ENCODE measurements at regions not wholly inside any gene's neighbourhood (a gene's known extent, or its start where the extent isn't known, plus 50 kb on each side); places are given as distances from the start of the nearest gene placed in this dataset.
A peak's percentile ranks its signal among the peaks of the same experiment; 100 is the strongest.

- no peak overlapping the region for H3K27ac Mint-ChIP-seq
- no peaks in the 10 kb centered on the region for H3K4me1 Mint-ChIP-seq (ENCODE audit: low read depth)
- no peak for ATAC-seq (replicated peaks in 1 of 2)
- no peak overlapping the region for H3K4me3 Mint-ChIP-seq
- H3K9me3 Mint-ChIP-seq = peaks cover 0 to 4% of the 10 kb centered on the region in 2 donors
- DNase-seq = no peak
- H3K36me3 Mint-ChIP-seq (ENCODE audit: insufficient read depth in 2 of 2) = no peaks in the 10 kb centered on the region
- no peaks in the 10 kb centered on the region for H3K27me3 Mint-ChIP-seq (ENCODE audit: low read depth)
Measured at GRCh38 chr2:241946306-241947003, 76.9 kb downstream of the RTP5 start.

GRCh38 chr2:241947004-241947350 is 77.4 kb downstream of the RTP5 start:
- Mint-ChIP-seq H3K9me3 (peaks cover 0 to 4% of the 10 kb centered on the region in 2 donors), H3K4me3 (no peak overlapping the region), H3K27me3 (ENCODE audit: low read depth) (no peaks in the 10 kb centered on the region), H3K27ac (no peak overlapping the region), H3K36me3 (ENCODE audit: insufficient read depth in 2 of 2) (no peaks in the 10 kb centered on the region), H3K4me1 (ENCODE audit: low read depth) (no peaks in the 10 kb centered on the region)
- ATAC-seq (replicated peaks in 1 of 2) = no peak
- no peak for DNase-seq

GRCh38 chr2:241947401-241947800 is 77.9 kb downstream of the RTP5 start:
- Mint-ChIP-seq H3K9me3 (peaks cover 0 to 4% of the 10 kb centered on the region in 2 donors), H3K4me3 (no peak overlapping the region), H3K36me3 (ENCODE audit: insufficient read depth in 2 of 2) (no peaks in the 10 kb centered on the region), H3K4me1 (ENCODE audit: low read depth) (no peaks in the 10 kb centered on the region), H3K27me3 (ENCODE audit: low read depth) (no peaks in the 10 kb centered on the region), H3K27ac (no peak overlapping the region)
- DNase-seq (no peak), ATAC-seq (replicated peaks in 1 of 2) (no peak)

GRCh38 chr2:241947876-241948275 is 78.3 kb downstream of the RTP5 start:
- no peak overlapping the region for H3K4me3 Mint-ChIP-seq
- H3K4me1 Mint-ChIP-seq (ENCODE audit: low read depth) = no peaks in the 10 kb centered on the region
- H3K27ac Mint-ChIP-seq = no peak overlapping the region
- H3K36me3 Mint-ChIP-seq (ENCODE audit: insufficient read depth in 2 of 2) = no peaks in the 10 kb centered on the region
- no peaks in the 10 kb centered on the region for H3K27me3 Mint-ChIP-seq (ENCODE audit: low read depth)
- DNase-seq = no peak
- ATAC-seq (replicated peaks in 1 of 2) = no peak
- peaks cover 0 to 4% of the 10 kb centered on the region in 2 donors for H3K9me3 Mint-ChIP-seq

GRCh38 chr2:241948299-241948897 is 78.9 kb downstream of the RTP5 start:
- H3K9me3 Mint-ChIP-seq = peaks cover 0 to 4% of the 10 kb centered on the region in 2 donors
- DNase-seq (no peak), ATAC-seq (replicated peaks in 1 of 2) (no peak)
- no peaks in the 10 kb centered on the region for H3K27me3 Mint-ChIP-seq (ENCODE audit: low read depth)
- no peak overlapping the region for H3K27ac Mint-ChIP-seq
- no peak overlapping the region for H3K4me3 Mint-ChIP-seq
- H3K36me3 Mint-ChIP-seq (ENCODE audit: insufficient read depth in 2 of 2) = no peaks in the 10 kb centered on the region
- H3K4me1 Mint-ChIP-seq (ENCODE audit: low read depth) = no peaks in the 10 kb centered on the region

- no peak for DNase-seq
- H3K27me3 Mint-ChIP-seq (ENCODE audit: low read depth) = no peaks in the 10 kb centered on the region
- no peak for ATAC-seq (replicated peaks in 1 of 2)
- no peak overlapping the region for H3K4me3 Mint-ChIP-seq
- no peaks in the 10 kb centered on the region for H3K36me3 Mint-ChIP-seq (ENCODE audit: insufficient read depth in 2 of 2)
- peaks cover 0 to 4% of the 10 kb centered on the region in 2 donors for H3K9me3 Mint-ChIP-seq
- H3K27ac Mint-ChIP-seq = no peak overlapping the region
- H3K4me1 Mint-ChIP-seq (ENCODE audit: low read depth) = no peaks in the 10 kb centered on the region
Measured at GRCh38 chr2:241948901-241949735, 79.6 kb downstream of the RTP5 start.

- Mint-ChIP-seq H3K4me1 (ENCODE audit: low read depth) (no peaks in the 10 kb centered on the region), H3K36me3 (ENCODE audit: insufficient read depth in 2 of 2) (no peaks in the 10 kb centered on the region), H3K4me3 (no peak overlapping the region), H3K9me3 (peaks cover 0 to 4% of the 10 kb centered on the region in 2 donors), H3K27me3 (ENCODE audit: low read depth) (no peaks in the 10 kb centered on the region), H3K27ac (no peak overlapping the region)
- DNase-seq (no peak), ATAC-seq (replicated peaks in 1 of 2) (no peak)
Measured at GRCh38 chr2:241949736-241950412, 80.3 kb downstream of the RTP5 start.

- H3K9me3 Mint-ChIP-seq = peaks cover 0 to 3% of the 10 kb centered on the region in 2 donors
- no peaks in the 10 kb centered on the region for H3K27me3 Mint-ChIP-seq (ENCODE audit: low read depth)
- DNase-seq (peak; percentile 59 to 60), ATAC-seq (replicated peaks in 1 of 2) (peak; percentile 44 to 54)
- H3K36me3 Mint-ChIP-seq (ENCODE audit: insufficient read depth in 2 of 2) = no peaks in the 10 kb centered on the region
- no peak overlapping the region for H3K4me3 Mint-ChIP-seq
- no peak overlapping the region for H3K27ac Mint-ChIP-seq
- H3K4me1 Mint-ChIP-seq (ENCODE audit: low read depth) = no peaks in the 10 kb centered on the region
Measured at GRCh38 chr2:241950413-241951315, 81.1 kb downstream of the RTP5 start.

- Mint-ChIP-seq H3K27ac (no peak overlapping the region), H3K4me1 (ENCODE audit: low read depth) (no peaks in the 10 kb centered on the region), H3K27me3 (ENCODE audit: low read depth) (no peaks in the 10 kb centered on the region), H3K9me3 (no peaks in the 10 kb centered on the region), H3K4me3 (no peak overlapping the region), H3K36me3 (ENCODE audit: insufficient read depth in 2 of 2) (no peaks in the 10 kb centered on the region)
- ATAC-seq (replicated peaks in 1 of 2) (no peak), DNase-seq (no peak)
Measured at GRCh38 chr2:241951316-241951700, 81.8 kb downstream of the RTP5 start.

GRCh38 chr2:241951920-241952319 is 82.4 kb downstream of the RTP5 start:
- ATAC-seq (replicated peaks in 1 of 2) (no peak), DNase-seq (no peak)
- H3K27ac Mint-ChIP-seq = no peak overlapping the region
- H3K9me3 Mint-ChIP-seq = no peaks in the 10 kb centered on the region
- peaks cover 0 to under 1% of the 10 kb centered on the region in 2 donors for H3K36me3 Mint-ChIP-seq (ENCODE audit: insufficient read depth in 2 of 2)
- H3K27me3 Mint-ChIP-seq (ENCODE audit: low read depth) = no peaks in the 10 kb centered on the region
- no peak overlapping the region for H3K4me3 Mint-ChIP-seq
- H3K4me1 Mint-ChIP-seq (ENCODE audit: low read depth) = no peaks in the 10 kb centered on the region

GRCh38 chr2:241952816-241953215 is 83.3 kb downstream of the RTP5 start:
- H3K4me1 Mint-ChIP-seq (ENCODE audit: low read depth) = no peaks in the 10 kb centered on the region
- H3K4me3 Mint-ChIP-seq = no peak overlapping the region
- no peak overlapping the region for H3K27ac Mint-ChIP-seq

GRCh38 chr2:241953324-241953928 is 83.9 kb downstream of the RTP5 start:
- H3K27ac Mint-ChIP-seq = no peak overlapping the region
- peaks cover 0 to 2% of the 10 kb centered on the region in 2 donors for H3K9me3 Mint-ChIP-seq
- no peak overlapping the region for H3K4me3 Mint-ChIP-seq
- H3K36me3 Mint-ChIP-seq (ENCODE audit: insufficient read depth in 2 of 2) = peaks cover 0 to 4% of the 10 kb centered on the region in 2 donors
- H3K4me1 Mint-ChIP-seq (ENCODE audit: low read depth) = no peaks in the 10 kb centered on the region
- H3K27me3 Mint-ChIP-seq (ENCODE audit: low read depth) = no peaks in the 10 kb centered on the region
- no peak for DNase-seq
- ATAC-seq (replicated peaks in 1 of 2) = no peak

More at GRCh38 chr2:241952816-241953215, 83.3 kb downstream of the RTP5 start:
- Mint-ChIP-seq H3K36me3 (ENCODE audit: insufficient read depth in 2 of 2) (peaks cover 0 to 2% of the 10 kb centered on the region in 2 donors), H3K9me3 (no peaks in the 10 kb centered on the region), H3K27me3 (ENCODE audit: low read depth) (no peaks in the 10 kb centered on the region)
- DNase-seq (no peak), ATAC-seq (replicated peaks in 1 of 2) (no peak)
